ENCODE measurements at regions not wholly inside any gene's neighbourhood (a gene's known extent, or its start where the extent isn't known, plus 50 kb on each side); places are given as distances from the start of the nearest gene placed in this dataset.

DNA sequence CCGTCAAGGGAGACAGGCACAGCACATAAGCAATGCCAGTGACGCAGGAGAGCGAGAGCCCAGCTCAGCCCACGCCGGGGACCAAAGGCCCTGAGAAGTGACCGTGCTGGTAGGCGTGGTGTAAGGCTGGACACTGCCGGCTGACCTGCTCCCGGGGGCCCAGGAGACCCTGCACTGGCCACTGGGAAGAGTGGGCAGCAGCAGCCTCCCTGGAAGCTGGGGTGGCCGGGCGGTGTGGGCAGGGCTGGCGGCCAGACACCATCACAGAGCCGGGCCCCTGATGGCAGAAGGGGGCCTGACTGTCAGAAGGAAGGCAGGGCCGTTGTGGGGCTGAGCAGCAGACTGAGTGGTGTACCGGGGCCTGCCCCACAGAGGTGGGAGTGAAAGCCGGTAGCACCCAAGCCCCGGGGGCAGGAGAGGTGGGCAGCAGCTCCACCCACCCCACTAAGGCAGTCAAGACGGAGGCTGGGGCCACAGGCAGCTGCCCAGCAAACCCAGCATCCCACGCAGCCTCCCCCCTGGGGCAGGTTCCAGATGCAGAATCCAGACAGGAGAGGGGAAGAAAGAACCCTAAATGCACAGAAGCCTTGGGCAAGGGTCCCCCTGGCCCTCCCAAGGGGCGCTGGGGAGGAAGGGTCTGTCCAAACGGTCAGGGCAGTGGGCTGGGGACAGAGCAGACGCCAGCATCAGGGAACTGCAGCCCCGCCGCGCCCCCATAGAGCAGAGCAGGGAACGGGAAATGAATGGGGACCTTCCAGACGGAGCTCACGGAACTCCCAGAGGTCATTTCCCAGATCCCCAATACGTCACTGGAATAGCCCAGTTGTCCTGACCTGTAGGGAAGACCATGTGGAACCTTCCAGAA is 205.2 kb downstream of the BRD1 start:
- TF ChIP-seq, protein P1, sequence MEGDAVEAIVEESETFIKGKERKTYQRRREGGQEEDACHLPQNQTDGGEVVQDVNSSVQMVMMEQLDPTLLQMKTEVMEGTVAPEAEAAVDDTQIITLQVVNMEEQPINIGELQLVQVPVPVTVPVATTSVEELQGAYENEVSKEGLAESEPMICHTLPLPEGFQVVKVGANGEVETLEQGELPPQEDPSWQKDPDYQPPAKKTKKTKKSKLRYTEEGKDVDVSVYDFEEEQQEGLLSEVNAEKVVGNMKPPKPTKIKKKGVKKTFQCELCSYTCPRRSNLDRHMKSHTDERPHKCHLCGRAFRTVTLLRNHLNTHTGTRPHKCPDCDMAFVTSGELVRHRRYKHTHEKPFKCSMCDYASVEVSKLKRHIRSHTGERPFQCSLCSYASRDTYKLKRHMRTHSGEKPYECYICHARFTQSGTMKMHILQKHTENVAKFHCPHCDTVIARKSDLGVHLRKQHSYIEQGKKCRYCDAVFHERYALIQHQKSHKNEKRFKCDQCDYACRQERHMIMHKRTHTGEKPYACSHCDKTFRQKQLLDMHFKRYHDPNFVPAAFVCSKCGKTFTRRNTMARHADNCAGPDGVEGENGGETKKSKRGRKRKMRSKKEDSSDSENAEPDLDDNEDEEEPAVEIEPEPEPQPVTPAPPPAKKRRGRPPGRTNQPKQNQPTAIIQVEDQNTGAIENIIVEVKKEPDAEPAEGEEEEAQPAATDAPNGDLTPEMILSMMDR (IDR thresholded peaks at IDR 0.05): no peak
- TF ChIP-seq POLR2A (IDR thresholded peaks at IDR 0.05) (no peak), POLR2AphosphoS5 (IDR thresholded peaks at IDR 0.05) (no peak)
